Common myeloid progenitor, CD34-positive (primary cell): ENCODE measurements at regions not wholly inside any gene's neighbourhood (a gene's known extent, or its start where the extent isn't known, plus 50 kb on each side); places are given as distances from the start of the nearest gene placed in this dataset.

Experiments used
- CTCF ChIA-PET: fragments of 350-600 bp; sonication (Branson Sonifier 250); formaldehyde crosslinking; loops from one replicate; lab custom pipeline; 2021; ENCODE audit warnings: antibody characterized with exemption; lab: Charles Lee
- POLR2A ChIA-PET: fragments of 350-600 bp; sonication (Branson Sonifier 250); formaldehyde crosslinking; loops from one replicate; lab custom pipeline; 2021; ENCODE audit warnings: antibody characterized with exemption; lab: Charles Lee
- DNase-seq, 3 donors: peaks; one replicate each; pipeline versions ENCODE4 v3.0.0 to v3.0.0-alpha.2; 2013
- H3K27ac ChIP-seq, 2 experiments: 1 replicate in 1 of 2; 2 replicates in 1 of 2; pipeline ENCODE4 v1.7.0; 2013; ENCODE audit warnings: inconsistent platforms in 2 of 2, low read length in 2 of 2, mild to moderate bottlenecking in 2 of 2, low read depth in 1 of 2, moderate library complexity in 1 of 2; ENCODE audit not compliant: severe bottlenecking in 2 of 2, insufficient read depth in 1 of 2, poor library complexity in 1 of 2
- H3K27me3 ChIP-seq, 5 experiments: replicated peaks in 2 of 5; 1 replicate in 3 of 5; 2 replicates in 2 of 5; pipeline versions ENCODE4 v1.6.1 to v1.7.0; 2013; ENCODE audit warnings: low read length in 4 of 5, mild to moderate bottlenecking in 2 of 5, moderate library complexity in 2 of 5, inconsistent platforms in 1 of 5; ENCODE audit not compliant: insufficient read depth in 5 of 5, control insufficient read depth in 4 of 5
- H3K36me3 ChIP-seq, 4 experiments: 1 replicate in 2 of 4; 2 replicates in 2 of 4; pipeline versions ENCODE4 v1.6.1 to v1.7.0; 2013; ENCODE audit warnings: low read length in 3 of 4, control low read depth in 1 of 4, mild to moderate bottlenecking in 1 of 4; ENCODE audit not compliant: control insufficient read depth in 4 of 4, insufficient read depth in 4 of 4
- H3K4me1 ChIP-seq, 4 experiments: 1 replicate in 3 of 4; 2 replicates in 1 of 4; pipeline versions ENCODE4 v1.6.1 to v1.7.1; 2013; ENCODE audit warnings: low read length in 3 of 4, mild to moderate bottlenecking in 3 of 4, control low read depth in 1 of 4, inconsistent platforms in 1 of 4, moderate library complexity in 1 of 4; ENCODE audit not compliant: control insufficient read depth in 4 of 4, insufficient read depth in 4 of 4; ENCODE audit errors: control extremely low read depth in 1 of 4
- H3K4me3 ChIP-seq, 7 experiments: 1 replicate in 4 of 7; 2 replicates in 3 of 7; pipeline versions ENCODE4 v1.5.1 to v1.7.0; 2013; ENCODE audit warnings: mild to moderate bottlenecking in 7 of 7, low read length in 6 of 7, moderate library complexity in 6 of 7, inconsistent platforms in 2 of 7, low read depth in 2 of 7, control low read depth in 1 of 7; ENCODE audit not compliant: insufficient read depth in 4 of 7, control insufficient read depth in 1 of 7; ENCODE audit errors: extremely low read depth in 1 of 7
- H3K9me3 ChIP-seq, 5 experiments: 1 replicate in 4 of 5; 2 replicates in 1 of 5; pipeline versions ENCODE4 v1.6.1 to v1.7.1; 2013; ENCODE audit warnings: low read length in 4 of 5, mild to moderate bottlenecking in 2 of 5, inconsistent platforms in 1 of 5, low read depth in 1 of 5, moderate library complexity in 1 of 5; ENCODE audit not compliant: control insufficient read depth in 4 of 5, insufficient read depth in 2 of 5; ENCODE audit errors: control extremely low read depth in 1 of 5
- WGBS: methylation state at CpG from one replicate; pipeline ENCODE4 v1.1.5; 2013; ENCODE audit not compliant: insufficient coverage; 5-methylcytosine and 5-hydroxymethylcytosine counted together

GRCh38 chr2:7916670-7917069, 765.2 kb upstream of the ID2 start:
- ChIA-PET CTCF (interaction anchor here (1.1 kb wide), 1 partner anchor 8 kb away, joined by 3 read pairs; no protein-coding TSS in a partner anchor), POLR2A (no interaction called here)
- Histone ChIP-seq H3K27me3 (no peaks in the 10 kb centered on the region), H3K27ac (no peak overlapping the region), H3K4me3 (no peak overlapping the region), H3K36me3 (no peaks in the 10 kb centered on the region), H3K9me3 (no peaks in the 10 kb centered on the region), H3K4me1 (no peaks in the 10 kb centered on the region)
- 100% methylated on average over 1 of the region's 2 CpGs for WGBS
- no peak for DNase-seq

GRCh38 chr2:7919510-7919909, 762.3 kb upstream of the ID2 start:
- CTCF ChIA-PET = no interaction called here
- Histone ChIP-seq H3K9me3 (peaks cover 0 to 4% (median 0%) of the 10 kb centered on the region in 5 experiments), H3K27ac (no peak overlapping the region), H3K36me3 (no peaks in the 10 kb centered on the region), H3K4me1 (no peaks in the 10 kb centered on the region), H3K27me3 (no peaks in the 10 kb centered on the region), H3K4me3 (no peak overlapping the region)
- POLR2A ChIA-PET = no interaction called here
- 100% methylated on average over 7 of the region's 8 CpGs for WGBS
- DNase-seq = no peak

- no peaks in the 10 kb centered on the region for H3K36me3 ChIP-seq
- no peak overlapping the region for H3K4me3 ChIP-seq
- peaks cover 0 to 4% (median 0%) of the 10 kb centered on the region in 5 experiments for H3K9me3 ChIP-seq
- 74% methylated on average over 5 of the region's 7 CpGs for WGBS
- DNase-seq = no peak
- ChIA-PET POLR2A (no interaction called here), CTCF (interaction anchor here (1.5 kb wide), 1 partner anchor 8 kb away, joined by 3 read pairs; no protein-coding TSS in a partner anchor)
- no peak overlapping the region for H3K27ac ChIP-seq
- no peaks in the 10 kb centered on the region for H3K4me1 ChIP-seq
- no peaks in the 10 kb centered on the region for H3K27me3 ChIP-seq
Observed at GRCh38 chr2:7924023-7924762, 757.7 kb upstream of the ID2 start.

- H3K4me1 ChIP-seq = no peaks in the 10 kb centered on the region
- DNase-seq = no peak
- H3K36me3 ChIP-seq = no peaks in the 10 kb centered on the region
- H3K27ac ChIP-seq = no peak overlapping the region
- H3K9me3 ChIP-seq = peaks cover 0 to 4% (median 0%) of the 10 kb centered on the region in 5 experiments
- ChIA-PET CTCF (interaction anchor here (1.5 kb wide), 1 partner anchor 9 kb away, joined by 3 read pairs; no protein-coding TSS in a partner anchor), POLR2A (no interaction called here)
- 100% methylated on average over 1 of the region's 1 CpG for WGBS
- H3K4me3 ChIP-seq = no peak overlapping the region
- no peaks in the 10 kb centered on the region for H3K27me3 ChIP-seq
Observed at GRCh38 chr2:7925506-7925905, 756.4 kb upstream of the ID2 start.

- Histone ChIP-seq H3K36me3 (no peaks in the 10 kb centered on the region), H3K9me3 (peaks cover 0 to 4% (median 0%) of the 10 kb centered on the region in 5 experiments), H3K27me3 (no peaks in the 10 kb centered on the region), H3K4me3 (no peak overlapping the region), H3K27ac (no peak overlapping the region), H3K4me1 (no peaks in the 10 kb centered on the region)
- DNase-seq = no peak
- CTCF ChIA-PET = interaction anchor here (1.1 kb wide), 1 partner anchor 31 kb away, joined by 3 read pairs; no protein-coding TSS in a partner anchor
- POLR2A ChIA-PET = no interaction called here
- WGBS = no CpG with 5 or more reads among the region's 2 CpGs
Observed at GRCh38 chr2:7927691-7928090, 754.2 kb upstream of the ID2 start.

- POLR2A ChIA-PET = no interaction called here
- WGBS = 100% methylated on average over 6 of the region's 9 CpGs
- no peak for DNase-seq
- Histone ChIP-seq H3K27ac (no peak overlapping the region), H3K27me3 (no peaks in the 10 kb centered on the region), H3K36me3 (no peaks in the 10 kb centered on the region), H3K9me3 (no peaks in the 10 kb centered on the region), H3K4me3 (no peak overlapping the region), H3K4me1 (no peaks in the 10 kb centered on the region)
- CTCF ChIA-PET = no interaction called here
Observed at GRCh38 chr2:7929281-7929680, 752.6 kb upstream of the ID2 start.

- ChIA-PET POLR2A (no interaction called here), CTCF (no interaction called here)
- H3K4me3 ChIP-seq = no peak overlapping the region
- H3K27ac ChIP-seq = no peak overlapping the region
- DNase-seq = no peak
- H3K36me3 ChIP-seq = no peaks in the 10 kb centered on the region
- H3K9me3 ChIP-seq = no peaks in the 10 kb centered on the region
- no peaks in the 10 kb centered on the region for H3K4me1 ChIP-seq
- H3K27me3 ChIP-seq = no peaks in the 10 kb centered on the region
- 88% methylated on average over 8 of the region's 13 CpGs for WGBS
Observed at GRCh38 chr2:7930800-7931635, 750.8 kb upstream of the ID2 start.
